H1 (cell line): ENCODE measurements at regions not wholly inside any gene's neighbourhood (a gene's known extent, or its start where the extent isn't known, plus 50 kb on each side); places are given as distances from the start of the nearest gene placed in this dataset.

ENCODE experiments used
- ASH2L ChIP-seq: fragments of 200-600, 300-600 bp; sonication (generic); IDR thresholded peaks from one replicate; pipeline ENCODE4 v1.7.1; 2017; ENCODE audit warnings: low read length
- BRCA1 ChIP-seq: IDR thresholded peaks from 2 replicates; pipeline ENCODE4 v1.6.1; 2012; ENCODE audit warnings: low read depth, low read length, improper control_type of control experiment
- GABPA ChIP-seq: IDR thresholded peaks from 2 replicates; pipeline ENCODE4 v1.6.1; 2011; ENCODE audit warnings: mild to moderate bottlenecking, low read length, moderate library complexity, borderline replicate concordance; ENCODE audit not compliant: insufficient read depth
- RNF2 ChIP-seq: fragments of 200-900, 300-1000 bp; sonication (generic); IDR thresholded peaks from 2 replicates; pipeline ENCODE4 v1.7.1; 2016; ENCODE audit warnings: borderline replicate concordance, low read depth, mild to moderate bottlenecking, antibody characterized with exemption, low read length; ENCODE audit not compliant: poor library complexity, severe bottlenecking; ENCODE audit errors: missing control alignments
- SP1 ChIP-seq: IDR thresholded peaks from 2 replicates; pipeline ENCODE4 v1.6.1; 2011; ENCODE audit warnings: low read depth, low read length
- TAF1 ChIP-seq: IDR thresholded peaks from 2 replicates; pipeline ENCODE4 v1.6.1; 2011; ENCODE audit warnings: mild to moderate bottlenecking, low read depth, low read length
- TAF7 ChIP-seq: optimal IDR thresholded peaks from 2 replicates; pipeline ENCODE3; 2011; ENCODE audit warnings: low read depth, mild to moderate bottlenecking, inconsistent platforms, low read length, moderate library complexity, borderline replicate concordance

- TF ChIP-seq GABPA, result no peak
- TF ChIP-seq SP1, result peak; percentile 94
- TF ChIP-seq ASH2L, result peak; percentile 96
- no peak for TF ChIP-seq RNF2
- no peak for TF ChIP-seq BRCA1
- 0 out of 2 replicates have a peak, but pooled peaks have one; percentile 42 for TF ChIP-seq TAF1
- TF ChIP-seq TAF7, result no peak
Measured at GRCh38 chr12:89225808-89226411, 126.4 kb downstream of the DUSP6 start (continued).
